HepG2 (cell line): ENCODE measurements at regions not wholly inside any gene's neighbourhood (a gene's known extent, or its start where the extent isn't known, plus 50 kb on each side); places are given as distances from the start of the nearest gene placed in this dataset.
A peak's percentile ranks its signal among the peaks of the same experiment; 100 is the strongest.

Source experiments
- ARID5B ChIP-seq: IDR thresholded peaks from 2 replicates; pipeline ENCODE4 v1.4.0; 2020; ENCODE audit warnings: mild to moderate bottlenecking, missing genetic modification reagents
- BATF2 ChIP-seq: sonication (generic); formaldehyde crosslinking; IDR thresholded peaks from 2 replicates; pipeline ENCODE4 v1.8.0; 2022; ENCODE audit warnings: mild to moderate bottlenecking, missing genetic modification reagents, moderate library complexity
- CREB1 ChIP-seq, 2 experiments: fragments of 450-650 bp in 1 of 2; IDR thresholded peaks; 2 replicates each; pipeline ENCODE4 v1.6.1; 2016 to 2017; ENCODE audit warnings: control low read depth in 1 of 2, mild to moderate bottlenecking in 1 of 2, missing compliant biosample characterization in 1 of 2, missing genetic modification characterization in 1 of 2
- DR1 ChIP-seq: sonication (generic); formaldehyde crosslinking; IDR thresholded peaks from 2 replicates; pipeline ENCODE4 v1.8.0; 2021; ENCODE audit warnings: mild to moderate bottlenecking, missing genetic modification reagents, inconsistent platforms
- FOXP4 ChIP-seq: sonication (generic); formaldehyde crosslinking; IDR thresholded peaks from 2 replicates; pipeline ENCODE4 v1.4.0; 2020; ENCODE audit warnings: missing genetic modification reagents
- HDAC2 ChIP-seq: sonication (generic); formaldehyde crosslinking; IDR thresholded peaks from 2 replicates; pipeline ENCODE4 v1.4.0; 2020; ENCODE audit warnings: missing genetic modification reagents
- MBNL3 ChIP-seq: fragments of 250-450 bp; sonication (Bioruptor Pico); conservative IDR thresholded peaks from 2 replicates; pipeline ENCODE4 v1.8.0; 2022; ENCODE audit warnings: mild to moderate bottlenecking, inconsistent platforms
- MIXL1 ChIP-seq: IDR thresholded peaks from 2 replicates; pipeline ENCODE4 v1.6.1; 2016
- NFYB ChIP-seq: sonication (generic); formaldehyde crosslinking; IDR thresholded peaks from 2 replicates; pipeline ENCODE4 v1.4.0; 2020; ENCODE audit warnings: missing genetic modification reagents
- PHB2 ChIP-seq: fragments of 450-650 bp; IDR thresholded peaks from 2 replicates; pipeline ENCODE4 v1.6.1; 2018; ENCODE audit not compliant: partially characterized antibody
- RFX5 ChIP-seq: IDR thresholded peaks from 2 replicates; pipeline ENCODE4 v1.6.1; 2011; ENCODE audit warnings: low read depth, low read length, improper control_type of control experiment
- SATB2 ChIP-seq: sonication (generic); formaldehyde crosslinking; IDR thresholded peaks from 2 replicates; pipeline ENCODE4 v1.5.0; 2020; ENCODE audit warnings: missing genetic modification reagents
- SOX13 ChIP-seq, 3 experiments: fragments of 450-650 bp in 1 of 3; sonication (generic) in 1 of 3; formaldehyde crosslinking in 1 of 3; IDR thresholded peaks in 2 of 3; conservative IDR thresholded peaks in 1 of 3; 2 replicates each; pipeline versions ENCODE4 v1.5.0 to v1.6.1; 2016 to 2020; ENCODE audit warnings: antibody characterized with exemption in 1 of 3, mild to moderate bottlenecking in 1 of 3, missing compliant biosample characterization in 1 of 3, missing genetic modification reagents in 1 of 3, moderate library complexity in 1 of 3
- TCF7 ChIP-seq: sonication (generic); IDR thresholded peaks from 2 replicates; pipeline ENCODE4 v1.6.1; 2016; ENCODE audit warnings: antibody characterized with exemption, low read depth
- THRA ChIP-seq: sonication (generic); formaldehyde crosslinking; IDR thresholded peaks from 2 replicates; pipeline ENCODE4 v1.4.0; 2020; ENCODE audit warnings: missing genetic modification reagents, borderline replicate concordance
- ZFP62 ChIP-seq: sonication (generic); formaldehyde crosslinking; IDR thresholded peaks from 2 replicates; pipeline ENCODE4 v1.4.0; 2020; ENCODE audit warnings: missing genetic modification reagents
- ZNF253 ChIP-seq: sonication (generic); formaldehyde crosslinking; IDR thresholded peaks from 2 replicates; pipeline ENCODE4 v1.8.0; 2022; ENCODE audit warnings: mild to moderate bottlenecking, missing genetic modification reagents, borderline replicate concordance
- ZSCAN25 ChIP-seq: sonication (generic); formaldehyde crosslinking; IDR thresholded peaks from 2 replicates; pipeline ENCODE4 v1.8.0; 2022; ENCODE audit warnings: mild to moderate bottlenecking, missing genetic modification reagents
- ZSCAN5A ChIP-seq: sonication (generic); formaldehyde crosslinking; IDR thresholded peaks from 2 replicates; pipeline ENCODE4 v1.8.0; 2022; ENCODE audit warnings: mild to moderate bottlenecking, missing genetic modification reagents, borderline replicate concordance
- TF ChIP-seq, protein P1 (sequence below): sonication (generic); formaldehyde crosslinking; IDR thresholded peaks from 2 replicates; pipeline ENCODE4 v1.4.0; 2020; ENCODE audit warnings: missing genetic modification reagents

GRCh38 chr3:40805456-40805855 is 280.7 kb downstream of the ZNF621 start (continued):
- TF ChIP-seq BATF2 (no peak), ZSCAN5A (CRISPR knock-in tag) (no peak), MIXL1 (CRISPR knock-in tag) (no peak), MBNL3 (no peak), THRA (CRISPR knock-in tag) (peak; percentile 37; the same call in 1 of the 2 replicates), ZSCAN25 (CRISPR knock-in tag) (no peak), SOX13 (IDR thresholded peaks at IDR 0.05) (no peak), SOX13 (CRISPR knock-in tag; conservative IDR thresholded peaks at IDR 0.05 in 1 of 2, IDR thresholded peaks at IDR 0.05 in 1 of 2) (peak in 1 of 2 experiments; percentile 81; a peak in 2 of 4 replicates), ZNF253 (CRISPR knock-in tag) (no peak), FOXP4 (CRISPR knock-in tag) (0 out of 2 replicates have a peak, but pooled peaks have one; percentile 19), RFX5 (no peak), SATB2 (CRISPR knock-in tag) (no peak), TCF7 (peak; percentile 26; the same call in 1 of the 2 replicates), CREB1 (IDR thresholded peaks at IDR 0.05) (no peak), CREB1 (CRISPR knock-in tag; IDR thresholded peaks at IDR 0.05) (no peak), NFYB (CRISPR knock-in tag) (no peak), ARID5B (CRISPR knock-in tag) (peak; percentile 70), PHB2 (no peak), DR1 (CRISPR knock-in tag) (no peak), ZFP62 (no peak), HDAC2 (CRISPR knock-in tag) (no peak)
- TF ChIP-seq, protein P1, sequence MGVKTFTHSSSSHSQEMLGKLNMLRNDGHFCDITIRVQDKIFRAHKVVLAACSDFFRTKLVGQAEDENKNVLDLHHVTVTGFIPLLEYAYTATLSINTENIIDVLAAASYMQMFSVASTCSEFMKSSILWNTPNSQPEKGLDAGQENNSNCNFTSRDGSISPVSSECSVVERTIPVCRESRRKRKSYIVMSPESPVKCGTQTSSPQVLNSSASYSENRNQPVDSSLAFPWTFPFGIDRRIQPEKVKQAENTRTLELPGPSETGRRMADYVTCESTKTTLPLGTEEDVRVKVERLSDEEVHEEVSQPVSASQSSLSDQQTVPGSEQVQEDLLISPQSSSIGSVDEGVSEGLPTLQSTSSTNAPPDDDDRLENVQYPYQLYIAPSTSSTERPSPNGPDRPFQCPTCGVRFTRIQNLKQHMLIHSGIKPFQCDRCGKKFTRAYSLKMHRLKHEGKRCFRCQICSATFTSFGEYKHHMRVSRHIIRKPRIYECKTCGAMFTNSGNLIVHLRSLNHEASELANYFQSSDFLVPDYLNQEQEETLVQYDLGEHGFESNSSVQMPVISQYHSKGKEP (CRISPR knock-in tag): no peak
